NCI-H774 (cell line): ENCODE measurements at regions not wholly inside any gene's neighbourhood (a gene's known extent, or its start where the extent isn't known, plus 50 kb on each side); places are given as distances from the start of the nearest gene placed in this dataset.

Source experiments
- DNase-seq: peaks from one replicate; lab custom pipeline; 2025; lab: John Stamatoyannopoulos, UW

- DNase-seq, result no peak
Measured at GRCh38 chr3:180341516-180341915, 260.4 kb upstream of the TTC14 start.

DNA sequence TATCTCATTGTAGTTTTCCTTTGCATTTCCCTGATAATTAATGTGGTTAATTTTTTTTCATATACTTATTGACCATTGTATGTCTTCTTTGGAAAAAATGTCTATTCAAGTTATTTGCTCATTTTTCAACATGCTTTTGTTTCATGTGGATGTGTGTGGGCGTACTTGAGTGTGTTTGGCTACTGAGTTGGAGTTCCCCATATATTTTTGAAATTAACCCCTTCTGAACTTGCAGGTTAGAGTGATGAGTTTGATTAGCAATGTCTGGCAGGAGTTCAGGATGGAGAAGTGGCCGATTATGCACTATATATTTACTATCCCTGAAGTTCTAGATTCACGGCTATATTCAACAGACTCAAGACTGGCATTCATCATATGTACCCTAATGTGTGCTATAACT lies 250.4 kb upstream of the TTC14 start:
- no peak for DNase-seq

- no peak for DNase-seq
Measured at GRCh38 chr3:180352261-180352660, 249.7 kb upstream of the TTC14 start.

- no peak for DNase-seq
Measured at GRCh38 chr3:180354214-180354613, 247.7 kb upstream of the TTC14 start.

DNA sequence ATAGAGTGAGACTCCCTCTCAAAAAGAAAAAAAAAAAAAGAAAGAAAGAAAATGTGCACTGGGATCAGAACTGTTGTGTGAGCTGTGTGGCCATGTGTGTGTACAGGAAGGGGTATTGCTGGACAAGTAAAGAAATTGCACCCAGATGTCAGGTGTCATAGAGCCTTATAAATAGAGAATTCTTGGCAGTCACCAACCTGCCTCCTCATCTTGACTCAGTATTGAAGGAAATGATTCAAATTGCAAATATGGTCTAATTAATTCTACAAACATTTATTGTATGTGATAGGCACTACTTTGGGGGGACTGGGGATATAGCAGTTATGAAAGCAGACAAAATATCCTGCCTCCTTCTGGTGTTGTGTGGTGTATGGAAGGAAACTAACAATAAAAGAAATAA lies 243.8 kb upstream of the TTC14 start:
- DNase-seq, result no peak

GRCh38 chr3:180359061-180359952 lies 242.7 kb upstream of the TTC14 start:
- DNase-seq, result no peak

DNA sequence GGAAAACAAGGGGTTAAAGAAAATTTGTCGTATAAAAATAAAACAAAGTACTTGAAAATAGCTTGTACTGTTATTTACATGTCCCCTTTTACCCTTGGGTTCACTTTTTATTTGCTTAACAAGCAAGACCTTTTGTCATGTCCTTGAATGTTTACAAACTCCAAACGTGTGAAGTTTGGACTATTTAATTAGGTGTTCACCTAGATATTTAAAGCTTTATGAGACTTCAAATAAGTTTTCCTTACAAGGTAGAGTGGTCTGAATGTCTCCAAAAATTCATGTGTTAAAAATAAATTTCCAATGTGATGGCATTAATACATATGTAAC lies 242.0 kb upstream of the TTC14 start:
- DNase-seq, result peak; percentile 8

DNA sequence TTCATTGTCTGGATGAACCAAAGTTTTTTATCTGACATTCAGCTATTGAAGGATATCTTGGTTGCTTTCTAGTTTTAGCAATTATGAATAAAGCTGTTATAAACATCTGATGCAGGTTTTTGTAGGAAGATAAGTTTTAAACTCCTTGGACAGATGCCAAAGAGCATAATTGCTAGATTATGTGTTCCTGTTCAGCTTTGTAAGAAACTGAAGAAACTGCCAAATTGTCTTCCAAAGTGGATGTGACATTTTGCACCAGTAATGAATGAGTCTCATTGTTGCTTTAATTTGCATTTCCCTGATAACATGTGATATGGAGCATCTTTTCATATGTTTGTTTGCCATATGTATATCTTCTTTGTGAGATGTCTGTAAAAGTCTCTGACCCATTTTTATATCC lies 239.9 kb upstream of the TTC14 start:
- DNase-seq, result no peak

- no peak for DNase-seq
Measured at GRCh38 chr3:180375831-180376230, 226.1 kb upstream of the TTC14 start.

- DNase-seq, result no peak
Measured at GRCh38 chr3:180378496-180378895, 223.5 kb upstream of the TTC14 start.

- DNase-seq, result no peak
Measured at GRCh38 chr3:180382638-180383180, 219.3 kb upstream of the TTC14 start.

DNA sequence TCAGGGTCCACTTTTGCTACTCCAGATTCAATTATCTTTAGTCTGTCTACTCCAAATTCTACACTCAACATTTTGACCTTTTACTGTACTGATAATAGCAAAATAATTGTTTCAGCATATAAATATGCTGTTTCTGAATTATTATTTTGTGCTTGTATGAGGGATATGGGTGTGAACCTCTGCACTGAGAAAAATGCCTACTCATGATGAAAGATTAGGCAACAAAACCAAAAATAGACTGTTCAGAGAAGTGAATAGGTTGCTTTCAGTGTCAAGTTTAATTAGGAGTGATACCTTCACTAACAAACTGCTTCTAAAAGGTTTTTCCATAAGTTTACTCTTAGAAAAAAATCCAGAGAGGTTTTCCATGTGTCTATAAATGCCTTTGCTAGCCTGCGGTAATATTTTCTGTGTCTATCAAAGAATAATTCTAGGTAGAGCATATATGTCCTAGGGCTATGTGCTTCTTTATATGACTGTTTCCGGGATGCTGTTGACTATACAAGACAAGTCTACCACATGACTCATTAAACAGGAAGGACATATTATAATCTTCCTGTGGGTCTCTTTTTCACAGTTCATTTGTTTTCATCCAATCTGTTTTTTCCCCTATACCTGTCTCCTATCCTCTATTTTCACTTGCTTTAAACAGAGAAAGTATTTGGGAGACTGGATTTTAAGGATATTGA lies 218.5 kb upstream of the TTC14 start:
- DNase-seq, result no peak

- DNase-seq, result no peak
Measured at GRCh38 chr3:180390313-180390712, 211.7 kb upstream of the TTC14 start.

GRCh38 chr3:180391001-180391400 lies 211.0 kb upstream of the TTC14 start:
- DNase-seq, result no peak

DNA sequence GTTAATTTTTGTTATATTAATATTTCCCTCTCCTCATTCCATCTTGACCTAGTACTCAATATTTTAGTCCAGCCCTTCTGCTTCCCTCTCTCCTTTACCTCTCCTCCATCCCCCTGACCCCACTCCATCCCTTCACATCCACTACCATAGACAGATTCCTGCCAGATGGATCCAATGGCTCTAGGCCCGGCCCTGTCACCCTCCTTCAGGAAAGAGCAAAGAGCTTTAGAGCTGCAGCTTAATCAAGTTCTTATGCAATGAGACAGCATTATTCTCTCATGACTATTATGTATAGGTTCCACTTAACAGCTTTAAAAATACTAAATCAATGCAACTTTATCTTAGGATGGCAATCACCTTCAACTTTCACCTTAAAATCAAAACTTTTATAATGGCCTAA lies 200.7 kb upstream of the TTC14 start:
- no peak for DNase-seq

DNA sequence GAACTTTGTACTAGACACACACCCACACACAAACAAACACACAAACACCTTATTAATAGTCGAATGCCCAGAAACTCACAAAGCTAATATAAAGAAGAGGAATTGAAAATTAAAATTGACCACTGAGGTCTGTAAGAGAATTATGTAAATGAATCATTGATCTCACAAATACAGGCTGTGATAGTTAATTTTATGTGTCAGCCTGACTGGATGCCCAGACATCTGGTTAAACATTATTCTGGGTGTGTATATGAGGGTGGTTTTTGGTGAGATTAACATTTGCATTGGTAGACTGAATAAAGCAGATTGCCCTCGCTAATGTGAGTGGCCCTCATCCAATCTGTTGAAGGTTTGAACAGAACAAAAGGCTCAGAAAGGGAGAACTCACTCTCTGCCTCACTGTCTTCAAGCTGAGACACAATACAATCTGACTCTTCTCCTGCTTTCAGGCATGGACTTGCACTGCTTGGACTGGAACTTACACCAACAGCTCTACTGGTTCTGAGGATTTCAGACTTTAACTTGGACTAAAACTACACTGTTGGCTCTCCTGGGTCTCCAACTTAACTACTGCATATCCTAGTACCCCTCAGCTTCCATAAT lies 199.4 kb upstream of the TTC14 start:
- DNase-seq, result no peak

DNA sequence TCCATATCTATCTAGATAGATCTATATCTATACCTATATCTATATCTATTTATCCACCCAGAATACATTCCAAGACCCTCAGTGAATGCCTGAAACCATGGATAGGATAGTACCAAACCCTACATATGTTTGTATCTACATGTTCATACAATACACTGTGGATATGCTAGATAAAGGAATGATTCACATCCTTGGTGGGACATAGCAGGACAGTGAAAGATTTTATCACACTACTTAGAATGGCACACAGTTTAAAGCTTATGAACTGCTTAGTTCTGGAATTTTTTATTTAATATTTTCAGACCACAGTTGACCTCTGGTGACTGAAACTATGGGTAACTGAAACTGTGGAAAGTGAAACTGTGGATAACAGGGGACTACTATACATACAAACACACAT lies 198.8 kb upstream of the TTC14 start:
- DNase-seq, result no peak

- no peak for DNase-seq
Measured at GRCh38 chr3:180408654-180409053, 193.3 kb upstream of the TTC14 start.

DNA sequence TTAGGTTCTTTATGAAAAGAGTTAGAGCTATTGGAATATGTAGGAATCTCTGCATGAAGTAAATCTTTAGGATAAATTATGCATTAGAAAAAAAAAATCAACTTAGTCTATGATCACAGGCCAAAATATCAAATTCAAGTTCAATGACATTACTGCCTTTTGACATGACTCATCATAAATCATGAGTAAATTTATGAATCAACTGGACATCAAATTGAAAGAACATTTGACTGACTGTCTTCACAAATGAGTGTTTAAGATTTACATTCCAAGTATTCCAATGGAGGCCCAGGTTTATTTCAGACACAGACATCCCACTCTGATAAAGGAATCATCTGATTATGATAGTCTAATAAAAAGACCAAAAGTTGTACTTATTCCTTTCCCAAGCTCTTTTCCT lies 192.8 kb upstream of the TTC14 start:
- DNase-seq, result no peak

GRCh38 chr3:180409883-180410282 lies 192.1 kb upstream of the TTC14 start:
- DNase-seq, result no peak

- DNase-seq, result no peak
Measured at GRCh38 chr3:180414157-180414556, 187.8 kb upstream of the TTC14 start.

GRCh38 chr3:180416111-180416594 lies 185.8 kb upstream of the TTC14 start:
- DNase-seq, result no peak

GRCh38 chr3:180417241-180417640 lies 184.7 kb upstream of the TTC14 start:
- DNase-seq, result no peak
